H1 (cell line): ENCODE measurements at regions not wholly inside any gene's neighbourhood (a gene's known extent, or its start where the extent isn't known, plus 50 kb on each side); places are given as distances from the start of the nearest gene placed in this dataset.

Source experiments
- CTCF ChIA-PET: fragments of 300-600 bp; sonication (Branson Sonifier 250); formaldehyde crosslinking; loops from one replicate; lab custom pipeline; 2021; ENCODE audit not compliant: partially characterized antibody; lab: Charles Lee
- POLR2A ChIA-PET: fragments of 300-600 bp; sonication (Branson Sonifier 250); formaldehyde crosslinking; loops from one replicate; lab custom pipeline; 2021; ENCODE audit warnings: inconsistent platforms; ENCODE audit not compliant: partially characterized antibody; lab: Charles Lee
- DNase-seq, 2 experiments: peaks; one replicate each; pipeline versions ENCODE4 v3.0.0 to v3.0.0-alpha.2; 2010 to 2022; ENCODE audit warnings: low spot score in 2 of 2, low read depth in 1 of 2, mixed read lengths in 1 of 2
- FAIRE-seq: peaks from 2 replicates; lab custom pipeline; 2011; peaks lifted over from hg19 to GRCh38; lab: Jason Lieb, UNC
- H2AFZ ChIP-seq: 2 replicates; pipeline ENCODE4 v1.8.1; 2012; ENCODE audit warnings: low read length, inconsistent platforms
- H2AK5ac ChIP-seq: 2 replicates; pipeline ENCODE4 v1.6.1; 2013; ENCODE audit warnings: low read depth, low read length
- H2BK120ac ChIP-seq: replicated peaks from 2 replicates; pipeline ENCODE3; 2013; ENCODE audit warnings: low read depth, low read length, inconsistent platforms
- H2BK12ac ChIP-seq: 2 replicates; pipeline ENCODE4 v1.6.1; 2013; ENCODE audit warnings: low read depth, low read length
- H2BK15ac ChIP-seq: 2 replicates; pipeline ENCODE4 v1.6.1; 2013; ENCODE audit warnings: low read length
- H2BK20ac ChIP-seq: 2 replicates; pipeline ENCODE4 v1.6.1; 2013; ENCODE audit warnings: low read length
- H2BK5ac ChIP-seq: 2 replicates; pipeline ENCODE4 v1.6.1; 2013; ENCODE audit warnings: low read depth, low read length
- H3K14ac ChIP-seq: 2 replicates; pipeline ENCODE4 v1.6.1; 2013; ENCODE audit warnings: inconsistent platforms; ENCODE audit not compliant: insufficient read length
- H3K18ac ChIP-seq: 2 replicates; pipeline ENCODE4 v1.6.1; 2013; ENCODE audit warnings: low read length; ENCODE audit errors: extremely low read depth
- H3K23ac ChIP-seq: 2 replicates; pipeline ENCODE4 v1.6.1; 2013; ENCODE audit warnings: inconsistent platforms; ENCODE audit not compliant: insufficient read length
- H3K23me2 ChIP-seq: 2 replicates; pipeline ENCODE4 v1.6.1; 2013; ENCODE audit warnings: low read depth, low read length
- H3K27ac ChIP-seq: 2 replicates; pipeline ENCODE4 v1.6.1; 2011; ENCODE audit warnings: low read depth, low read length, inconsistent platforms
- H3K27me3 ChIP-seq, 4 experiments: replicated peaks in 1 of 4; 1 replicate in 1 of 4; 2 replicates in 3 of 4; pipeline versions ENCODE4 v1.6.1 to v1.8.1; 2011 to 2013; ENCODE audit warnings: low read length in 3 of 4, mild to moderate bottlenecking in 3 of 4, inconsistent platforms in 2 of 4, mixed read lengths in 2 of 4, moderate library complexity in 1 of 4; ENCODE audit not compliant: control insufficient read depth in 3 of 4, insufficient read depth in 3 of 4; ENCODE audit errors: extremely low read depth in 1 of 4
- H3K36me3 ChIP-seq, 4 experiments: 2 replicates each; pipeline versions ENCODE4 v1.6.1 to v1.8.1; 2011 to 2013; ENCODE audit warnings: mild to moderate bottlenecking in 4 of 4, low read length in 3 of 4, moderate library complexity in 2 of 4, control low read depth in 1 of 4, inconsistent platforms in 1 of 4; ENCODE audit not compliant: insufficient read depth in 4 of 4, control insufficient read depth in 2 of 4
- H3K4ac ChIP-seq: replicated peaks from 2 replicates; pipeline ENCODE3; 2013; ENCODE audit warnings: low read length, low read depth, mixed read lengths, inconsistent platforms; ENCODE audit not compliant: insufficient read length
- H3K4me1 ChIP-seq, 4 experiments: replicated peaks in 1 of 4; 1 replicate in 1 of 4; 2 replicates in 3 of 4; pipeline versions ENCODE4 v1.6.1 to v1.8.1; 2011 to 2013; ENCODE audit warnings: low read length in 3 of 4, inconsistent platforms in 2 of 4, mixed read lengths in 1 of 4; ENCODE audit not compliant: insufficient read depth in 4 of 4, control insufficient read depth in 3 of 4
- H3K4me2 ChIP-seq, 2 experiments: 2 replicates each; pipeline versions ENCODE4 v1.6.1 to v1.8.1; 2011 to 2013; ENCODE audit warnings: low read depth in 2 of 2, low read length in 2 of 2, control low read depth in 1 of 2, inconsistent platforms in 1 of 2, mild to moderate bottlenecking in 1 of 2; ENCODE audit not compliant: insufficient read depth in 1 of 2
- H3K4me3 ChIP-seq, 4 experiments: fragments of 200-600, 300-600 bp in 1 of 4; sonication (generic), shearing (Covaris generic), sonication (Bioruptor Twin) in 1 of 4; 2 replicates each; pipeline versions ENCODE4 v1.5.1 to v1.8.1; 2011 to 2016; ENCODE audit warnings: low read length in 4 of 4, low read depth in 3 of 4, control low read depth in 2 of 4, inconsistent platforms in 2 of 4, mild to moderate bottlenecking in 2 of 4, mixed read lengths in 1 of 4, moderate library complexity in 1 of 4; ENCODE audit not compliant: insufficient read depth in 2 of 4; ENCODE audit errors: extremely low read depth in 1 of 4
- H3K56ac ChIP-seq: replicated peaks from 2 replicates; pipeline ENCODE3; 2013; ENCODE audit warnings: low read depth, mild to moderate bottlenecking, mixed read lengths, low read length, inconsistent platforms; ENCODE audit not compliant: insufficient read length
- H3K79me1 ChIP-seq: 2 replicates; pipeline ENCODE4 v1.6.1; 2013; ENCODE audit warnings: low read depth, low read length, control low read depth
- H3K79me2 ChIP-seq, 2 experiments: 2 replicates each; pipeline versions ENCODE4 v1.6.1 to v1.8.1; 2012 to 2013; ENCODE audit warnings: low read length in 2 of 2, mild to moderate bottlenecking in 2 of 2, inconsistent platforms in 1 of 2; ENCODE audit not compliant: insufficient read depth in 2 of 2, control insufficient read depth in 1 of 2
- H3K9ac ChIP-seq, 4 experiments: replicated peaks in 1 of 4; 1 replicate in 1 of 4; 2 replicates in 3 of 4; pipeline versions ENCODE4 v1.6.1 to v1.8.1; 2011 to 2013; ENCODE audit warnings: low read depth in 3 of 4, low read length in 3 of 4, control low read depth in 2 of 4, mild to moderate bottlenecking in 2 of 4, moderate library complexity in 2 of 4, inconsistent platforms in 1 of 4; ENCODE audit errors: extremely low read depth in 1 of 4
- H3K9me3 ChIP-seq, 2 experiments: 2 replicates each; pipeline versions ENCODE4 v1.6.1 to v1.8.1; 2012 to 2013; ENCODE audit warnings: mild to moderate bottlenecking in 2 of 2, moderate library complexity in 2 of 2, control low read depth in 1 of 2, inconsistent platforms in 1 of 2, low read depth in 1 of 2, low read length in 1 of 2, mixed read lengths in 1 of 2; ENCODE audit not compliant: insufficient read depth in 2 of 2
- H4K20me1 ChIP-seq, 2 experiments: replicated peaks in 1 of 2; 2 replicates each; pipeline versions ENCODE3 to v1.8.1; 2011 to 2013; ENCODE audit warnings: inconsistent platforms in 2 of 2, low read length in 2 of 2, mild to moderate bottlenecking in 1 of 2; ENCODE audit not compliant: insufficient read depth in 2 of 2, control insufficient read depth in 1 of 2
- H4K5ac ChIP-seq: 2 replicates; pipeline ENCODE4 v1.6.1; 2013; ENCODE audit warnings: low read length, low read depth, mixed read lengths, inconsistent platforms; ENCODE audit not compliant: insufficient read length
- H4K8ac ChIP-seq: 2 replicates; pipeline ENCODE4 v1.8.0; 2013; ENCODE audit warnings: mild to moderate bottlenecking, moderate library complexity, low read length, inconsistent platforms; ENCODE audit not compliant: insufficient read depth; ENCODE audit errors: extremely low read depth
- H4K91ac ChIP-seq: replicated peaks from 2 replicates; pipeline ENCODE3; 2013; ENCODE audit warnings: low read length, mixed read lengths, inconsistent platforms; ENCODE audit not compliant: insufficient read length
- CBX8 ChIP-seq: fragments of 300-800, 300-1000 bp; sonication (generic); IDR thresholded peaks from 2 replicates; pipeline ENCODE4 v1.7.1; 2016; ENCODE audit warnings: low read depth, low read length, borderline replicate concordance
- CEBPB ChIP-seq: IDR thresholded peaks from 2 replicates; pipeline ENCODE4 v1.6.1; 2012; ENCODE audit warnings: low read depth, low read length
- KDM5A ChIP-seq: fragments of 200-600 bp; IDR thresholded peaks from 2 replicates; pipeline ENCODE4 v1.7.1; 2012; ENCODE audit warnings: mild to moderate bottlenecking, low read length, inconsistent platforms, mixed read lengths
- NANOG ChIP-seq: IDR thresholded peaks from 2 replicates; pipeline ENCODE4 v1.6.1; 2011; ENCODE audit warnings: low read length, low read depth, mild to moderate bottlenecking, inconsistent platforms; ENCODE audit not compliant: insufficient read depth, poor library complexity, severe bottlenecking
- RXRA ChIP-seq: IDR thresholded peaks from 2 replicates; pipeline ENCODE4 v1.6.1; 2011; ENCODE audit warnings: low read depth, mild to moderate bottlenecking, low read length, moderate library complexity; ENCODE audit not compliant: insufficient read depth
- SAP30 ChIP-seq: fragments of 300-600 bp; sonication (generic); IDR thresholded peaks from 2 replicates; pipeline ENCODE4 v1.7.1; 2012; ENCODE audit warnings: low read length, moderate library complexity, mild to moderate bottlenecking, inconsistent platforms; ENCODE audit not compliant: insufficient read depth, insufficient replicate concordance
- SIRT6 ChIP-seq: IDR thresholded peaks from one replicate; pipeline ENCODE4 v1.7.1; 2012; ENCODE audit warnings: low read length, inconsistent platforms
- SIX5 ChIP-seq: IDR thresholded peaks from 2 replicates; pipeline ENCODE4 v1.6.1; 2011; ENCODE audit warnings: mild to moderate bottlenecking, low read depth, low read length
- SRF ChIP-seq: IDR thresholded peaks from 2 replicates; pipeline ENCODE4 v1.6.1; 2011; ENCODE audit warnings: mild to moderate bottlenecking, low read depth, low read length, moderate library complexity
- TAF7 ChIP-seq: optimal IDR thresholded peaks from 2 replicates; pipeline ENCODE3; 2011; ENCODE audit warnings: low read depth, mild to moderate bottlenecking, inconsistent platforms, low read length, moderate library complexity, borderline replicate concordance
- WGBS, 2 experiments: shearing (Covaris generic) in 1 of 2; methylation state at CpG; one replicate each; pipeline versions ENCODE4 v1.1.6 to v1.1.7; 2013 to 2015; ENCODE audit warnings: low lambda C conversion rate in 2 of 2, mixed read lengths in 2 of 2, inconsistent platforms in 1 of 2, low coverage in 1 of 2, missing lambda C conversion rate in 1 of 2; ENCODE audit not compliant: insufficient replicate concordance in 2 of 2, insufficient coverage in 1 of 2, insufficient read length in 1 of 2; ENCODE audit errors: extremely low coverage in 1 of 2, missing lambda C conversion rate in 1 of 2; 5-methylcytosine and 5-hydroxymethylcytosine counted together
- TF ChIP-seq, protein P1 (sequence below): IDR thresholded peaks from 2 replicates; pipeline ENCODE4 v1.6.1; 2011; ENCODE audit warnings: low read length, improper control_type of control experiment

DNA sequence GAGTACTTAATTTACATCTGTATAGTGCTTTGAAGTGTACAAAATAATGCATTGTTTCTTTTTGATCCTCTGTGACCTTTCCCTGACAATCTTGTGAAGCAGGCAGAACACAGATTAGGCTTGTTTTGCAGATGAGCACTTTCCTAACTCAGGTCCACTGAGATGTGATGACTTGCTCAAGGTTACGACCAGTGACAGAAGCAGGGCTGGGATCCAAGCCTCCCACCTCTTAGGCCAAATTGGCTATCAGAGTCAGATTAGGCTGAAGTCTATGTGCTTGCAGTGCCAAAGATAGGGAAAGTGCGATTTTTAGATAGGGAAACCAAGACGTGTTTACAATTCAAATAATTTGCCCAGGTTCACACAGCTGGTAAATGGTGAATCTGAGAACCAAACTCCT lies 147.3 kb downstream of the OMA1 start:
- H3K4ac ChIP-seq: no peak overlapping the region
- no peak overlapping the region for H4K91ac ChIP-seq
- H4K8ac ChIP-seq: no peak overlapping the region
- no peaks in the 10 kb centered on the region for H3K79me1 ChIP-seq
- H3K4me2 ChIP-seq: no peak overlapping the region
- TF ChIP-seq SIRT6 (no peak), KDM5A (no peak), SRF (no peak), NANOG (no peak), SIX5 (no peak), CEBPB (no peak), TAF7 (no peak), CBX8 (no peak), RXRA (no peak), SAP30 (no peak)
- TF ChIP-seq, protein P1, sequence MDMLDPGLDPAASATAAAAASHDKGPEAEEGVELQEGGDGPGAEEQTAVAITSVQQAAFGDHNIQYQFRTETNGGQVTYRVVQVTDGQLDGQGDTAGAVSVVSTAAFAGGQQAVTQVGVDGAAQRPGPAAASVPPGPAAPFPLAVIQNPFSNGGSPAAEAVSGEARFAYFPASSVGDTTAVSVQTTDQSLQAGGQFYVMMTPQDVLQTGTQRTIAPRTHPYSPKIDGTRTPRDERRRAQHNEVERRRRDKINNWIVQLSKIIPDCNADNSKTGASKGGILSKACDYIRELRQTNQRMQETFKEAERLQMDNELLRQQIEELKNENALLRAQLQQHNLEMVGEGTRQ: no peak
- H4K5ac ChIP-seq: no peak overlapping the region
- no peaks in the 10 kb centered on the region for H3K36me3 ChIP-seq
- H3K56ac ChIP-seq: no peak overlapping the region
- no peak overlapping the region for H3K14ac ChIP-seq
- no peak overlapping the region for H2BK12ac ChIP-seq
- H3K4me1 ChIP-seq: peaks cover 2 to 15% (median 8%) of the 10 kb centered on the region in 4 experiments; a peak in 5 of 7 replicates
- H3K23me2 ChIP-seq: no peaks in the 10 kb centered on the region
- no peak for FAIRE-seq
- H2BK15ac ChIP-seq: peak overlapping the region; percentile 76
- no peaks in the 10 kb centered on the region for H3K79me2 ChIP-seq
- H2AFZ ChIP-seq: no peak overlapping the region
- H2BK120ac ChIP-seq: no peak overlapping the region
- no peak overlapping the region for H3K27ac ChIP-seq
- no peak overlapping the region for H2BK20ac ChIP-seq
- no peak overlapping the region for H3K4me3 ChIP-seq
- H2BK5ac ChIP-seq: no peak overlapping the region
- H3K23ac ChIP-seq: no peak overlapping the region
- POLR2A ChIA-PET: no interaction called here
- H3K27me3 ChIP-seq: no peaks in the 10 kb centered on the region
- H4K20me1 ChIP-seq: no peaks in the 10 kb centered on the region
- no peak overlapping the region for H3K18ac ChIP-seq
- H3K9ac ChIP-seq: no peak overlapping the region
- 88% methylated on average over 3 of the region's 3 CpGs; no CpG with 5 or more reads in 1 of the 2 experiments for WGBS, 2 experiments
- CTCF ChIA-PET: no interaction called here
- H2AK5ac ChIP-seq: no peak overlapping the region
- DNase-seq: peak in 1 of 2 experiments; percentile 39
- H3K9me3 ChIP-seq: no peaks in the 10 kb centered on the region
